AG20443 (cell line): ENCODE measurements at regions not wholly inside any gene's neighbourhood (a gene's known extent, or its start where the extent isn't known, plus 50 kb on each side); places are given as distances from the start of the nearest gene placed in this dataset.

Source experiments
- DNase-seq: peaks from one replicate; pipeline ENCODE4 v3.0.0; 2012; ENCODE audit warnings: low spot score, mixed read lengths

- no peak for DNase-seq
These were observed 552.1 kb upstream of the FBXO33 start for GRCh38 chr14:39984323-39984722.

- DNase-seq: no peak
These were observed 545.0 kb upstream of the FBXO33 start for GRCh38 chr14:39977198-39977597.

GRCh38 chr14:39974036-39974435 is 541.8 kb upstream of the FBXO33 start:
- DNase-seq: no peak

DNA sequence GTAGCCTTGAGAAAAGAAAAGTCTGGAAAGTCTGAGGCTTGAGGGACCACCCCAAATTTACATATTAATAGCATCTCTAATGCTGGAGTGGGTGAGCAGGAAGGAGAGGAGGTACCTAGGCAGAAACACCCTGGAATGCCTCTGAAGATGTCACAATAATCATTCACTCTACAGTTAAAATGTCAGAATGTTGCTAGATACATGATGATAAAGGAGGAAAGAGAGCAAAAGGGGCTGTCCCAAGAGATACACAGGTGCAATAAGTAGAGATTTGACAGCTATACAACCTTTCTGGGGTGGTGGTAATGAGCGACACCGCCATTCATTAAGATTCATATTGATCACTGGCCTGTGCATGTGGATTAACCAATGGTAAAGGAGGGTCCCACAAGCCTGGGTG is 540.5 kb upstream of the FBXO33 start:
- no peak for DNase-seq

DNA sequence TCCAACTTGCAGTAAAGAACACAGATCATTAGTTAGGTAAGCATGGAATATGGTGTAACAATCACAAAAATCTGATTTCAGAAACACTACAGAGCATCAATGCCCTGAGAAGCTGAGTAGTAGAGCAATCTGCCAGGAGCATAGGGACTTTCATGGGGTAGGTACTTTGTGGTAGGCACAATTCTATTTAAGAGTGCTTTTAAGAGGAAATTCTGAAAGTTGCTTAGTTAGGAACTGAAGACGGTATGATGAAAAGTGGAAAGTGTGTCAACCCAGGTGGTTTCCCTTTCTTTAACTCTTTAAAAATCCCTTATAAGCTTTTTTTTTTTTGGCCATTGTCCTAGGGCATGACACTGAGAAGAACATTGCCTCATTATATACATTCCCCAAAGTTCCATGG is 535.7 kb upstream of the FBXO33 start:
- no peak for DNase-seq

DNA sequence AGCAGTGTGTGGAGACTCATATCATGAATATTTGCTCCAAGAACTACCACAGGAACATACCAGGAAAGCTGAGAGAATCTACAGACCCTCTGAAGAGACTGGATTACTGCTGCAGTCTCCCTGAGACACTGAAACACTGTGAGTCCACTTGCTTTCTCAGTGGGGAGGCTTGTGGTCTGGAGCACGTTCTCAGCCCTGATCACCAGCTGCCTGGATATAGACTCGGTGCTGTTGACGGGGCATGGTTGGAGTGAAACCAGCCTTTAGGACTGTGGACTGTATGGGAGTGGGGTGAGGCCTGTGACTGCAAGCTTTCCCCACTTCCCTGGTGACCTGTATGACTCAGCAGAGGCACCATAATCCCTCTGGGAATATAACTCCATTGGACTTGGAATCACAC is 525.8 kb upstream of the FBXO33 start:
- no peak for DNase-seq

- no peak for DNase-seq
These were observed 525.1 kb upstream of the FBXO33 start for GRCh38 chr14:39957290-39957689.

GRCh38 chr14:39956372-39956771 is 524.1 kb upstream of the FBXO33 start:
- DNase-seq: no peak

- no peak for DNase-seq
These were observed 516.0 kb upstream of the FBXO33 start for GRCh38 chr14:39948235-39948634.

- no peak for DNase-seq
These were observed 514.6 kb upstream of the FBXO33 start for GRCh38 chr14:39946807-39947206.

DNA sequence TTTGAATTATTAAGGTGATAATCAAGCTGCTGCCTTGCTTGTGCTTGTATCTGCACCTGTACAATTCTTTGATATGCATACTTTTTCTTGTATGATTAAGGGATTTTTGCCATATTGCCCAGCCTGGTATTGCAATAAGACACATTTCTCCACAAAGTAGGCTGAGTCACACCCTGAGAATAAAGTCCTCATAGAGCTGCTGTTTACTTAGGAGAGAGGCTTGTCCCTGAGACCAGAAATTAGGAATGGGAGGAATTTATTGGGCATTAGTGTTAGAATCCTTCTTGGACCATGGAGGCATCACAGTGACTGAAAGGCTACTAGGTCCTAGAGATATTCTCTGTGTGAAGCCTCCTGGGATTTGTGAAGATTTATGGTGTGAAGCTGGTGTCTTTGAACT is 506.8 kb upstream of the FBXO33 start:
- no peak for DNase-seq

DNA sequence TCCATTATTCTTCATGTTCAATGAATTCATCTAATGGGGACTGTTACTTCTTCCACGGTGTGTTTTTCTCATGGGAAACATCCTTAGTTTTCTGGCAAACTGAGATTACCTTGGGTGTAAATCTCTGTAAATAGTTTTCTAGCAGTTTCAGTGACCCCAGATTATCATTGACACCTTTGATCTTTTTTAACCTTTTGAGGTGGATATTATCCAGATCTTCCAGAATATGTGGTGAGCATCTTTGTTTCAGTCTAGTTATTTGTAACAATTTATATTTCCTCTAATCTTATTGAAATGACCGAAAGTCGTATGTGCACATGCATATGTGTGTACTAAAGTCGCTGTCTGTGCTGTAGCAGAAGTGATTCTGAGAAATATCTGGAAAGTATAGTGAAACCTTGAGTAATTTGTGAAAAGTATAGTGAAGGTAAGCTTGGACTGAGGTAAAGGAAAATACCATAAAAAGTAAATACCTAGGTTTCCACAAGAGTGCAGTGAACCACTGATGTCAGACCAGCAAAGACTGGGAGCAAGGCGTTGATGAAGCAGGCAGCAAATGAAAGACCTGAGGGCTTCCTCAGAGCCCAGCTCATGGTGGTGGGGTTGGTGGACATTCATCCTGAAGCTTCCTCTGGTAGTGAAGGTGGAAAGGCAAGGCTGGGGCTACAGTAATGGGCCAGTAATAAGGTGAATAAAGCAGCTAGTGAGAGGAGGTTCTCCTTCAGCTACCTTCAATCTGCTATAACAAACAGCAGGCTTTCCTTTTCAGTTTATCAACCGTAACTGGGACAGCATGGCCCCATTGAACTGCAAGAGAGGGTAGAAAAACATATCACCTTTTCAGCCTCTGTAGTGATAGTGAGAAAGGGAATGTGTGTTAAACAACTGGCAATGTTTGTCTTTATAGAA is 480.2 kb upstream of the FBXO33 start:
- no peak for DNase-seq

GRCh38 chr14:39897657-39898056 is 465.4 kb upstream of the FBXO33 start:
- DNase-seq: no peak

GRCh38 chr14:39890026-39890425 is 457.8 kb upstream of the FBXO33 start:
- no peak for DNase-seq

GRCh38 chr14:39884091-39884490 is 451.9 kb upstream of the FBXO33 start:
- DNase-seq: no peak

DNA sequence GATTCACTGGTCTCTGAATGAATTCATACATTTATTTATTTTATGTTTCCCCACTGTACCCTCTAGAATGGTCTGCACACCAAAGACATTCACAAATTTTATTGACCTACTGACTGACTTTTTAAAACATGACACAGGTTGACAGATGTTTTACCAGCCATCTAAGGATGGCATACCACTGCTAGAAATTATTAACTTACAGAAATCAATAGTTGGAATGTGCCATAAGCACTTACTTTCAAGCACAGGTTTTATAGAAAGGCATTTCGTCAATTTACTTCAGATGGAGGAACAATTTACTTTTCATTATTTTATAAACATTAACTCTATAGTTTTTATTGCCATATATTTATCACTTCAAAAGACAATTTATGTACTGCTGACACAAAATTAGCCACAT is 448.7 kb upstream of the FBXO33 start:
- DNase-seq: no peak

DNA sequence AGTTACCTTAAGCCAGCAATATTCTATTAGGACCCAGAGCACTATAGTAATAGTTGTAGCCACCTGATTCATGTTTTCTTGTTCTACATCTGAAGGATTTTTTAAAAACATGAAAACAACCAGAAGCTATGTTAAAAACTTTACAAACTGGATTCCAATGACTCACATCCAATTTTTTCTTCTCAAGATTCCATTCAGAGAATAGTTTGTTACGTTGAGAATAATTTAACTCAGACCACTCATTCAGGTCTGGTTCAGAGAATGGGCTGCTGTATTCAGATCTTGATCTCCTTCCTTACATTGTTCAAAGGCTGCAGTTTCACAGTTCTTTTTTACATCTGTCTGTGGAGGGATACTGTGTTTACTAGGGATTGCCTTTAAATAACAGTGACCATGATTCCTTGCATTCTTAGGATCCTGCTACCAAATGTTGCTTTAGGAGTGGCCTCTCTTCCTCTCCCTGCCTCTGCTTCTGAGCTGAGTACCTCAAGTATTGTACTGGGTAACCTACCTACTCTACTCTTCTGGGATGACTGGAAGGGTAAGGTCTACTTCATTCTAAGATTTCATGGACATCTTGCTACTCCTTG is 448.0 kb upstream of the FBXO33 start:
- no peak for DNase-seq

DNA sequence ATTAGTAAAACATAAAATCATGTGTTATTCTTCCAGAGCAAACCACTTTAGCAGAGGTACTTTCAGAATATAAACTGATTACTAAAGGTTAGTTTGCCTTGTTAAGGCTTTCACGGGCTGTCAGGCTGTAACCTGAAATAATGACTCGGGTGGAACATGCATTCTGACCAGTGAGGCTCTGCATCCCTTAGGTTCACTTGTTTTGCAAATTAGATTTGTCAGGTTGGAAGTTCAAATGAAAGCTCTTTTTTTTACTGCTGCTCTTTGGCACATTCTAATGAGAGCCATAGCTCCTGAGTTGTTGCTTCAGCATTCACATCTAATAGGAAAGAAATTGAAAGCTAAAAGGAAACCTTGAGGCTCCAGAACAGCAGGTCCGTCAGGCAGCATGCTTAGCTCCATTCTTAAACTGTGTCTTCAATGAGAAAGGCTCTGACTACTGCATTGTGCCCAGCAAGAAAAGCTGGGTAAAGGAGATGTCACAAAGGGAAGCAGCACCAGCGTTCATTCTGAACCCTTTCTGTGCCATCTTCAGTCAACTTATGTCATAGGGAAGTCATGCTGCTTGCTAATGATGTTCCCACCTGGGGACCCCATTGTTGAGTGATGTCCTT is 445.5 kb upstream of the FBXO33 start:
- no peak for DNase-seq

DNA sequence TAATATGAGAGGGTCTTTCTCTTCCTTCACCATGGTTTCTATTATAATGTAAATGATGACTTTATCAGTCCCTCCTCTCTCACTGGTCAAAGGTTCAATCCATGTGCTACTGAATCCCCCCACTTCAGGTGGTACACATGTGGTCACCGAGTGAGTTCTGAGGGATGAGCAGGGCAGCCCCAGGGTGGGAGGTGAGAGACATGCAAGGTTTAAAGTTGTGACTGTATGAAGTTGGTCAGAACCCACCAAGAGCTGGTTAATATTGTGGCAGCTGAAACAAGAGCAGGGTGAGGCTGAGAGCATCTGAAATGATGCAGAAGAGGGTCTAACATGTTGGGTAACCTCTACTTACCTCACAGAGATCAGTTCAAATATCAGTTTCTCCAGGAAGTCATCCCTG is 444.7 kb upstream of the FBXO33 start:
- no peak for DNase-seq

DNA sequence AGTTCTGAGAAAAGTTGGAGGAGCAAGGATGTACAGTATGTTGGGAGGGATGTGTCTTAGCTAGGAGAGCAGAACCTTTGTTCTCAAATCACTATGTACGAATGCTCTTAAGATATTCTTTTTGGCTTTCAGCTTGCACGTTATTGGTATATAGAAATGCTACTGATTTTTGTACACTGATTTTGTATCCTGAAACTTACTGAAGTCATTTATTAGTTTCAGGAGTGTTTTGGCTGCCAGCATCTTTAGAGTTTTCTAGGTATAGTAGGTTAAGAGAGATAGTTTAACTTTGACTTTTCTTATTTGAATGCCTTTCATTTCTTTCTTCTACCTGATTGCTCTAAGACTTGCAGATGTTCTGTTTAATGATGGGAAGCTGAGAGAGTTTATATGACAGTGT is 442.8 kb upstream of the FBXO33 start:
- no peak for DNase-seq

- DNase-seq: no peak
These were observed 441.6 kb upstream of the FBXO33 start for GRCh38 chr14:39873791-39874190.

DNA sequence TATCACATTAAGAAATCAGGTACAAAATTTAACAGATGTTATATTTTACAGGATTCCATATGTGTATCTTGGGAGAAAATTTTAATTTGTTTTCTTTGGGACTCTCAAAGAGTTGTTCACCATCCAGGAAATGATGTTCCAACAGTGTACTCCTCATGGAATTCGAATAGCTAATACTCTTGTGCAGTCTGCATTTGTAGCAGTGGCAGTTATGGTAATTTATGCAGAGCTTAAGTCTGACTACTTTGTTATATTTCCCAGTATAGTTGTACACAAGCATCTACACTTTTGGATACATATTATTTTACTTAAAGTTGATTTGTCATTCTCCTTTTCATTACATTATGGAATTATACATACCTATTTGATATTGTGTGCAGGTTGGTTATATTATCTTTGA is 436.7 kb upstream of the FBXO33 start:
- no peak for DNase-seq

DNA sequence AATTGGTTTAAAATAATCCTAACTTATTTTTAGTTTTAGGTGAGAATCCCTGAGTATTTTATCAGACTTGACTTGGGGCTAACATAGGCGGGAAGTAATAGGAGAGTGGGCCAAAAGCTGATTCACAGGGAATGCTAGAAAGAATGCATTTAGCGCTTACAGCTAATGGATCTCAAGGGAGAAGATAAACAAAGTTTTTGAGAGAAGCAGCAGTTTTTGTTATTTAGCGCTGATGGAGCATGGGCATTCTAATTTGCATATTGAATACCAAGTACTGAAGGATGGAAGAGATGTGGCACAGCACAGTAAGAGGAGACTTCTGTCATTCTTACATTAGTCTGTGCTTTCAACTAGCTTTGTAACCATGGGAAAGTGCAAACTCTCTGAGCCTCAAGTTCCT is 436.0 kb upstream of the FBXO33 start:
- no peak for DNase-seq
